GM20000 (cell line): ENCODE measurements at regions not wholly inside any gene's neighbourhood (a gene's known extent, or its start where the extent isn't known, plus 50 kb on each side); places are given as distances from the start of the nearest gene placed in this dataset.
"Not testable (repeated sequence)": the region's sequence is repeated elsewhere in the genome, so short reads cannot be mapped to it uniquely, and the experiment has no call there.

Experiments
- DNase-seq: peaks from one replicate; pipeline ENCODE4 v3.0.0; 2012; ENCODE audit warnings: low spot score
- TF ChIP-seq, protein P1 (sequence below): IDR thresholded peaks from 2 replicates; pipeline ENCODE4 v1.5.1; 2012; ENCODE audit warnings: mild to moderate bottlenecking, control low read depth; ENCODE audit errors: extremely low read depth, missing control alignments

DNA sequence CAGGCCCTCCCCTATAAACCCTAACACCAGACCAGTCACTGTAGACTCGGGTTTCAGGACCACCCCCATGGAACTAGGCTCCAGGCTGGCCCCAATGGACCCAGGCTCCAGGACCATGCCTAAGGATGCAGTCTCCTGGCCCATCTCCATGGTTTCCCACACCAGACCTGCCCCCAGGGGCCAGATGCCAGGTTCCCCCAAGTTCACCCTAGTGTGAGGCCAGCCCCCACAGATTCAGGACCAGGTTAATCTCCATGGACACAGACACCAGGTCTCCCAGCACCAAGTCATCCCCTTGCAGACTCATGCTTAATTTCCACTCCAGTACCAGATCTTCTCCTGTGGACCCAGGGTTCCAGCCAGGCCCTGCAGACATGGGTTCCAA lies 103.8 kb upstream of the LANCL2 start:
- TF ChIP-seq, protein P1, sequence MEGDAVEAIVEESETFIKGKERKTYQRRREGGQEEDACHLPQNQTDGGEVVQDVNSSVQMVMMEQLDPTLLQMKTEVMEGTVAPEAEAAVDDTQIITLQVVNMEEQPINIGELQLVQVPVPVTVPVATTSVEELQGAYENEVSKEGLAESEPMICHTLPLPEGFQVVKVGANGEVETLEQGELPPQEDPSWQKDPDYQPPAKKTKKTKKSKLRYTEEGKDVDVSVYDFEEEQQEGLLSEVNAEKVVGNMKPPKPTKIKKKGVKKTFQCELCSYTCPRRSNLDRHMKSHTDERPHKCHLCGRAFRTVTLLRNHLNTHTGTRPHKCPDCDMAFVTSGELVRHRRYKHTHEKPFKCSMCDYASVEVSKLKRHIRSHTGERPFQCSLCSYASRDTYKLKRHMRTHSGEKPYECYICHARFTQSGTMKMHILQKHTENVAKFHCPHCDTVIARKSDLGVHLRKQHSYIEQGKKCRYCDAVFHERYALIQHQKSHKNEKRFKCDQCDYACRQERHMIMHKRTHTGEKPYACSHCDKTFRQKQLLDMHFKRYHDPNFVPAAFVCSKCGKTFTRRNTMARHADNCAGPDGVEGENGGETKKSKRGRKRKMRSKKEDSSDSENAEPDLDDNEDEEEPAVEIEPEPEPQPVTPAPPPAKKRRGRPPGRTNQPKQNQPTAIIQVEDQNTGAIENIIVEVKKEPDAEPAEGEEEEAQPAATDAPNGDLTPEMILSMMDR = no peak
- DNase-seq = no peak

DNA sequence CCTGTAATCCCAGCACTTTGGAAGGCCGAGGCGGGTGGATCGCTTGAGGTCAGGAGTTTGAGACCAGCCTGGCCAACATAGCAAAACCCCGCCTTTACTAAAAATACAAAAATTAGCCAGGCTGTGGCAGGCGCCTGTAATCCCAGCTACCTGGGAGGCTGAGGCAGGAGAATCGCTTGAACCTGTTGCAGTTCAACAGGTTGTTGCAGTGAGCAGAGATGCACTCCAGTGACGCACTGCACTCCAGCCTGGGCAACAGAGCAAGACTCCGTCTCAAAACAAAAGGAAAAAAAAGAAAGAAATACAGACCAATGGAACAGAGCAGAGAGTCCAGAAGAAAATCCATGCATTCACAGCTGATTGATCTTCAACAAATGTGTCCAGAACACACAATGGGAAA lies 99.8 kb upstream of the LANCL2 start:
- not testable (repeated sequence) for DNase-seq

DNA sequence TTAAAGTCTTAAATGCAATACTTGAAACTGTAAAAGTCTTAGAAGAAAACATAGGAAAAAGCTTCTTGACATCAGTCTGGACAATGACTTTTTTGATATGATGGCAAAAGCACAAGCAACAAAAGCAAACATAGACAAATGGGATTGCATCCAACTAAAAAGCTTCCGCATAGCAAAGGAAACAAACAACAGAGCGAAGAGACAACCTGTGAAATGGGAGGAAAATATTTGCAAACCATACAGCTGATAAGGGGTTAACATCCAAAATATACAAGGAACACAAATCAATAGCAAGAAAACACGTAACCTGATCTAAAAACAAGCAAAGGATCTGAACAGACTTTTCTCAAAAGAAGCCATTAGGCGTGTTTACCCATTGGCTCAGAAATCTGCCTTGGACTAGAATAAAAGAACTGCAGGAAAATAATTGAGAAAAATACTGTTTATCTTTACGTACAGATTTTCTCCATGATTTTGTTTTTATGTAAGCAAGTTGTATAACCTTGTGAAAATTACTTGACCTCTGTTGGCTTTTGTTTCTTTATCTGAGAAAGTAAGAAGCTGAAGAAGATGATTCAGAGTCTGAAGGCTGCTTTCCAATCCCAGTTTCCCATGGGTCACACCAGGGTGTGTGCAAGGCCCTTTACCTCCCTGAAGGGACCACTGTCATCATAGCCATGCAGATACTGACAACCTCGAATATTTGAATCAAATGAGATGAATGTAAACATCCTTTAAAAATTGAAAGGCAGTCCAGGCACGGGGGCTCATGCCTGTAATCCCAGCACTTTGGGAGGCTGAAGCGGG lies 99.1 kb upstream of the LANCL2 start:
- TF ChIP-seq, protein P1 = no peak
- DNase-seq = no peak

DNA sequence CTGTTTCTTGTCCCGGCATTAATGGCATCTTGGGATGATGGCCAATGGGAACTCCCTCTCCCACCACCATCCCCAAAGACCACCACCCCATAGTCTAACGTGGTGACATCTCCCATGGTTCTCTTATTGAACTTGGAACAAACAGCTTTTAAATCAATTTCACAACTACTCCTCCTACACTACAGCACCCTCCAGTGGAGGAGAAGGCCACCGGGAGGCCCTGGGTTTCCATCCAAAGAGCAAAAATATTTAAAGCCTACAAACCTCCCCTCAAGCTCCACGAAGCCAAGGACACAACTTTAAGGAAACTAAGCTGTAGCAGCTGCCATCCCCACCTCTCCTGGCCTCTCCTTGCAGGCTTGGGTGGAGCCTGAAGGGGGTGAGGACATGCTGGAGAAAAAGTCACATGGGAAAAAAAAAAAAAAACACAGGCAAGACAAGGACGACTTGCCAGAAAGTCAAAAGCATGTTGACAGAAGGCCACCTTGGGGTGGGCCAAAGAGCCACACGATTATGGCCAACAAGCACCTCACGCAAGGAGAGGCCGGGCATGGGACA lies 94.0 kb upstream of the LANCL2 start:
- no peak for DNase-seq
- TF ChIP-seq, protein P1 = no peak

DNA sequence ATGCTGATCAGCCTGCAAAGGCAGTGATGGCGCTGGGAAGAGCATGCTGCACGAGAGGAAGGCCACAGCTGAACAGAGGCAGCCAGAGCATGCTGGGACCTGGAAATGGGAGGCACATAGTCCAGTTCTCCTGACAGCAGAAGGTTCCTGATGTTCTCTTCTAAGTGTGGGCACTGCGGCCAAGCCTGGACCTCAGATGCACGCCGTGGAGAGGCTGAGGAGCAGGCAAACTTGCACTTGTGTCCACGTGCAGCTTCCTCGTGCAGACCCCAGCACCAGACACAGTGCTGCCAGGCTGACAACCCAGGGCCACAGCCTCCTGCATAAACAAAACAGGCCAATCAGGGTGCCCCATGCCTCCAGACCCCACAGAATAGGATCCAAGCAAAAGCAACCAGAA lies 93.5 kb upstream of the LANCL2 start:
- no peak for DNase-seq

DNA sequence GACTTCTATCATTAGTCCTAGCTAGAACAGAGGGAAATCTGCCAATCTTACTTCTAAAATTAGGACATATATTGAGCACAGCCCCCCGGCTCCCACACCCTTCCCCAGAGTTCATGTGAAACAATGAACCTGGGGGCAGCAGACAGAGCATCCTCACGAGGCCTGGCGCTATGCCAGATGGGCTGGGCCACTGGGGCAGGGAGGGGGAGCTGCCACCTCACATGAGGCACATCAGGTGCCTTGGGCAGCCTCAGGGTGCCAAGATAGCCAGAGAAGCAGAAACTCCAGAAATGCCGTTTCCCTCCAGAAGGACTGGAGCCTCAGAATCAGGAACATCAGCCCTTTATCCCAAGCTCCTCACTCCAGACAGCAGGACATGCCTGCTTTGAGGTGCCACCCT lies 92.8 kb upstream of the LANCL2 start:
- TF ChIP-seq, protein P1 = no peak
- no peak for DNase-seq

More for the DNA sequence above, 93.5 kb upstream of the LANCL2 start:
- TF ChIP-seq, protein P1 = no peak

DNA sequence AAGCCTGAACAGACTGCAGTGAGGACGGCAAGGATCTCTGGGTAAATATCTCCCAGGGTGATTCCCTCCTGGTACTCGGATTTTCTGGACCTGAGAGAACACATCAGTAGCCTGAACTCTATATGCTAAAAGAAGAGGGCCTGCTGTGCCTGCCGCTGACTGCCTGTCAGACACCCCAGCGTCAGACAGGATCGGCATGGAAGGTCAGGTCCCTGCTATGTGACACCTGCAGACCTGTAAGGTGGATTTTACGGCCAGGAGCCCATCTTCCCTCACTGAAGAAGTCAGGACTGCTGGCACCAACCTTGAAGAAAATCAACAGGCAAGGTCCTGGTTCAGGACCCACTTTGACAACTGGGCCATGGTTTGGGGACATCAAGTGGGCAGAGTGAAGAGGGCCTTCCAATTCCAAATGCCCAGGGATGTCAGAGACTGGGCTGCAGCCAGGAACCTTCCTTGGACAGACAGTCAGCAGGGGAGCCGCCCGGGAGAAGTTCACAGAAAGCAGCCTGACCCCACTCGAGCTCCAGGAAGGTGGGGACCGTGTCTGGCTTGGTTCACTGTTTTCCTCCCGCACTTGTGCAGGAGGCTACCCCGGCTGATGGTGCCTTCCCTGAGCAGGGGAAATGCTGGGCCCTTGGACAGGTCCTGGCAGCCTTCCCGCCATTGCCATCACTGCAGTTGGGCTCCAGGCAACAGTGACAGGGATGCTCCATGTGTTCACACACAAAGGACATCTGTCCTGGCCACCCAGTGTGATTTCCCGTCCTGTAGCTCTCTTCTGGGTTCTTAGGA lies 91.8 kb upstream of the LANCL2 start:
- no peak for DNase-seq
- TF ChIP-seq, protein P1 = no peak
